ENCODE measurements at regions not wholly inside any gene's neighbourhood (a gene's known extent, or its start where the extent isn't known, plus 50 kb on each side); places are given as distances from the start of the nearest gene placed in this dataset.
"Not testable (repeated sequence)": the region's sequence is repeated elsewhere in the genome, so short reads cannot be mapped to it uniquely, and the experiment has no call there.

DNA sequence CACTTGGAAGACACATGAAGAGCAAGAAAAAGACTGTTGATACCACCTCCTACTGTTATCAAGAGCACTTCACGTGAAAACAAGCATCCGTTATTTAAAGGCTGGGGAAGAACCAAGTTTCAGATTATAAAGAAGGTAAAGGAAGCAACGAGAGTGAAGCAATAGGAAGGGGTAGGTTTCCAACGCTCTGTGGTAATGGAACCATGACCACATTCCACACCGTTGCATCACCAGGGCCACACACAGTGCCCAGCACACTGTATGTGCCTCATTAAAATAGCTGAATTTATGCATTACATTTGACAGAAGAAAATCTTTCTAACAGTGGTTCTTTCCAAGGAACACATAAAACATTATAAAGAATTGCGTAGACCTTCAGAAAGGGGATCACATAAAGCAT is 435.8 kb downstream of the MRPL39 start:
- TF ChIP-seq, protein P1, sequence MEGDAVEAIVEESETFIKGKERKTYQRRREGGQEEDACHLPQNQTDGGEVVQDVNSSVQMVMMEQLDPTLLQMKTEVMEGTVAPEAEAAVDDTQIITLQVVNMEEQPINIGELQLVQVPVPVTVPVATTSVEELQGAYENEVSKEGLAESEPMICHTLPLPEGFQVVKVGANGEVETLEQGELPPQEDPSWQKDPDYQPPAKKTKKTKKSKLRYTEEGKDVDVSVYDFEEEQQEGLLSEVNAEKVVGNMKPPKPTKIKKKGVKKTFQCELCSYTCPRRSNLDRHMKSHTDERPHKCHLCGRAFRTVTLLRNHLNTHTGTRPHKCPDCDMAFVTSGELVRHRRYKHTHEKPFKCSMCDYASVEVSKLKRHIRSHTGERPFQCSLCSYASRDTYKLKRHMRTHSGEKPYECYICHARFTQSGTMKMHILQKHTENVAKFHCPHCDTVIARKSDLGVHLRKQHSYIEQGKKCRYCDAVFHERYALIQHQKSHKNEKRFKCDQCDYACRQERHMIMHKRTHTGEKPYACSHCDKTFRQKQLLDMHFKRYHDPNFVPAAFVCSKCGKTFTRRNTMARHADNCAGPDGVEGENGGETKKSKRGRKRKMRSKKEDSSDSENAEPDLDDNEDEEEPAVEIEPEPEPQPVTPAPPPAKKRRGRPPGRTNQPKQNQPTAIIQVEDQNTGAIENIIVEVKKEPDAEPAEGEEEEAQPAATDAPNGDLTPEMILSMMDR (IDR thresholded peaks at IDR 0.05; ENCODE audit: low read depth, low read length) = no peak
- H3K4me3 ChIP-seq (ENCODE audit: low read depth, low read length) = no peak overlapping the region
- in situ Hi-C loops (cut with HindIII; ENCODE audit: low sequenced_read_pairs) = no loop called here
- DNase-seq (ENCODE audit: low read depth, low spot score) = peak; percentile 75

DNA sequence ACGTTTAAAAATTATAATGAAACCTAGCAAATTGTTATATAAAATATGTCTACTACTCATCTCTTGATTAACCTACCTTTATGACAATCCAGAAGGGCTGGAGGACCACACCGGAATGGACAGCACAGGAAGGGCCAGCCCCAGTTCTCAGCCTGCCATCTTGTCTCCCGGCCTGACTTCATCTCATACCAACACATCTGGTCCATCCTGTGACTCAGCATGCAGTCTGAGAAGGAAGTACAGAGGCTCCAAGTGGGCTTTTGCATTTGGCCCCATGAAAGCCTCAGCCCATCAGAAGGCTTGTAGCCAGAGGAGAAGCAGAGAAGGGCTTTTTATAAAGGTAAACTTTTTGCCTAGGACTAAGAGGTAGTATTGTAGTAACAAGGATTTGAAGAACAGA is 436.6 kb downstream of the MRPL39 start:
- TF ChIP-seq, protein P1 (IDR thresholded peaks at IDR 0.05; ENCODE audit: low read depth, low read length) = no peak
- no peak for DNase-seq (ENCODE audit: low read depth, low spot score)
- in situ Hi-C loops (cut with HindIII; ENCODE audit: low sequenced_read_pairs) = no loop called here
- H3K4me3 ChIP-seq (ENCODE audit: low read depth, low read length) = no peak overlapping the region

DNA sequence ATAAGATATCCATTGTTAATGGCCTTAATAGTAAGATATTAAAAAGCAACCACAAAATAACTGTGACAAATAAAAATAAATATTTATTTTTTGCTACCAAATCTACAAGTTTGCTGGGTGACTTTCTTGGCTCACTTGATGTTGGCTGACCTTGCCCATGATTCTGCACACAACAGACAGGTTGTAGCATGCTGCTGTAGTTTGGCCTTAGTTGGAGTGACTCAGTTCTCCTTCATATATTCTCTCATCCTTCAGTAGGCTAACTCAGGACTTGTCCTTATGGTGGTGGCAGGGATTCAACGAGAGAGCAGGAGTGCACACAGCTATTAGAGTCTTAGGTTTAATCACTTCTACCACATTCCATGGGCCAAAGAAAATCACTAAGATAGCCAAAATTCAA is 437.9 kb downstream of the MRPL39 start:
- no peak for DNase-seq (ENCODE audit: low read depth, low spot score)
- TF ChIP-seq, protein P1 (IDR thresholded peaks at IDR 0.05; ENCODE audit: low read depth, low read length) = no peak
- in situ Hi-C loops (cut with HindIII; ENCODE audit: low sequenced_read_pairs) = no loop called here

DNA sequence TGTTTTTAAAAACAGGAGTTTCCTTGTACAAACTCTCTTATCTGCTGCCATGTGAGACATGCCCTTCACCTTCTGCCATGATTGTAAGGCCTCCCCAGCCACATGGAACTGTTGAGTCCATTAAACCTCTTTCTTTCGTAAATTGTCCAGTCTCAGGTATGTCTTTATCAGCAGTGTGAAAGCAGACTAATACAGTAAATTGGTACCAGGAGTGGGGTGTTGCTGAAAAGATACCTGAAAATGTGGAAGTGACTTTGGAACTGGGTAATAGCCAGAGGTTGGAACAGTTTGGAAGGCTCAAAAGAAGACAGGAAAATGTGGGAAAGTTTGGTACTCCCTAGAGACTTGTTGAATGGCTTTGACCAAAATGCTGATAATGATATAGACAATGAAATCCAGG is 440.4 kb downstream of the MRPL39 start:
- in situ Hi-C loops (cut with HindIII; ENCODE audit: low sequenced_read_pairs); DNase-seq (ENCODE audit: low read depth, low spot score); H3K4me3 ChIP-seq (ENCODE audit: low read depth, low read length): not testable (repeated sequence)

More for the DNA sequence above, 437.9 kb downstream of the MRPL39 start:
- no peak overlapping the region for H3K4me3 ChIP-seq (ENCODE audit: low read depth, low read length)

DNA sequence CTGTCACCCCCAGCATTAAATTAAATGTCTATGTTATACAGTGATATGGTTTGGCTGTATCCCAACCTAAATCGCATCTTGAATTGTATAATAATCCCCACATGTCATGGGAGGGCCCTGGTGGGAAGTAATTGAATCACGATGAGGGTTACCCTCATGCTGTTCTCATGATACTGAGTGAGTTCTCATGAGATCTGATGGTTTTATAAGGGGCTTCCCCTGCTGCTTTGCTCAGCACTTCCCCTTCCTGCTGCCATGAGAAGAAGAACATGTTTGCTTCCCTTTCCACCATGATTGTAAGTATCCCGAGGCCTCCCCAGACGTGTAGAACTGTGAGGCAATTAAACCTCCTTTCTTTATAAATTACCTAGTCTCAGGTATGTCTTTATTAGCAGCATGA is 445.7 kb downstream of the MRPL39 start:
- in situ Hi-C loops (cut with HindIII; ENCODE audit: low sequenced_read_pairs) = no loop called here
- TF ChIP-seq, protein P1 (IDR thresholded peaks at IDR 0.05; ENCODE audit: low read depth, low read length) = no peak
- DNase-seq (ENCODE audit: low read depth, low spot score) = no peak
- no peak overlapping the region for H3K4me3 ChIP-seq (ENCODE audit: low read depth, low read length)

DNA sequence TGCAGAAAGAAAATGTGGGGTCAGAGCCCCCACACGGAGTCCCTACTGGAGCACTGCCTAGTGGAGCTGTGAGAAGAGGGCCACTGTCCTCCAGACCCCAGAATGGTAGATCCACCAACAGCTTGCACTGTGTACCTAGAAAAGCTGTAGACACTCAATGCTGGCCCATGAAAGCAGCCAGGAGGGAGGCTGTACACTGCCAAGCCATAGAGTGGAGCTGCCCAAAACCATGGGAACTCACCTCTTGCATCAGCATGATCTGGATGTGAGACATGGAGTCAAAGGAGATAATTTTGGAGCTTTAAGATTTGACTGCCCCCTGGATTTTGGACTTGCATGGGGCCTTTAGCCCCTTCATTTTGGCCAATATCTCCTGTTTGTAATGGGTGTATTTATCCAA is 452.3 kb downstream of the MRPL39 start:
- DNase-seq (ENCODE audit: low read depth, low spot score); in situ Hi-C loops (cut with HindIII; ENCODE audit: low sequenced_read_pairs); H3K4me3 ChIP-seq (ENCODE audit: low read depth, low read length): not testable (repeated sequence)

DNA sequence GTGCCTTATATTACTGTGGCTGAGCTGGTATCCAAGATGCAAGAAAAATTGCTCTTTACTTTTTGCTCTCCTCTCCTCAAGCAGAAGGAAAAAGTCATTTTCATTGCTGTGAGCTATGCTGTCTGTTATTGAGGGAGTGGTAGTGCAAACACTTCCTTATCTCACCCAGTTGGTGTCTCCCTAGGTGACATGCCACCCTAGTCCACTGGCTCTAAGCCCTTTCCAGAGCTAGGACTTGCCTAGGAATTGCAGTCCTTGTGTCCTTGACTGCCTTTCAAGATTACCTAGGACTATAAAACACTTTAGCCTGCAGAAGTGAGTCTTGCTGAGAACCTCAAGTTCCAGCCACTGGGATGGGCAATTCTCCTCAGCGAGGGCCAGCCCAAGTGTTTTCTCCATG is 458.3 kb downstream of the MRPL39 start:
- in situ Hi-C loops (cut with HindIII; ENCODE audit: low sequenced_read_pairs) = no loop called here
- TF ChIP-seq, protein P1 (IDR thresholded peaks at IDR 0.05; ENCODE audit: low read depth, low read length) = no peak

DNA sequence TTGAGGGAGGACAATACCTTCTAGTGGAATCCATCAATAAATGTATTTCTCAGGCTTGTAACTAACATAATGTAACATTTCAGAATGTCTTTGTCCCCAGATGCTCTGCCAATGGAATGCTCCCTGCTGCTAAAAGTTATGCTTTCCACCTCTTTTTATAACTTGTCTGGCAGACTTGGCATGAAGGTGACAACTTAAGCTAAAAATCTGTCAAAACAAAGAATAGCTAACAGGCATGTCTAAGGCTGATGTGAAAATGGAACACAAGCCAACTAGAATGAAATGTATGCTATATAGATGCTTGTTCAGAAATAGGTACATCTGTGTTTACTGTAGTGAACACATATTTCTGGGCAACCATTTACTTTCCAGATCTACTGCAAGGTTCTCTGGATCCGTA is 467.9 kb downstream of the MRPL39 start:
- in situ Hi-C loops (cut with HindIII; ENCODE audit: low sequenced_read_pairs) = no loop called here
- no peak overlapping the region for H3K4me3 ChIP-seq (ENCODE audit: low read depth, low read length)
- TF ChIP-seq, protein P1 (IDR thresholded peaks at IDR 0.05; ENCODE audit: low read depth, low read length) = no peak
- DNase-seq (ENCODE audit: low read depth, low spot score) = no peak

More for the DNA sequence above, 458.3 kb downstream of the MRPL39 start:
- no peak overlapping the region for H3K4me3 ChIP-seq (ENCODE audit: low read depth, low read length)
- DNase-seq (ENCODE audit: low read depth, low spot score) = no peak
